ENCODE measurements at regions not wholly inside any gene's neighbourhood (a gene's known extent, or its start where the extent isn't known, plus 50 kb on each side); places are given as distances from the start of the nearest gene placed in this dataset.

DNA sequence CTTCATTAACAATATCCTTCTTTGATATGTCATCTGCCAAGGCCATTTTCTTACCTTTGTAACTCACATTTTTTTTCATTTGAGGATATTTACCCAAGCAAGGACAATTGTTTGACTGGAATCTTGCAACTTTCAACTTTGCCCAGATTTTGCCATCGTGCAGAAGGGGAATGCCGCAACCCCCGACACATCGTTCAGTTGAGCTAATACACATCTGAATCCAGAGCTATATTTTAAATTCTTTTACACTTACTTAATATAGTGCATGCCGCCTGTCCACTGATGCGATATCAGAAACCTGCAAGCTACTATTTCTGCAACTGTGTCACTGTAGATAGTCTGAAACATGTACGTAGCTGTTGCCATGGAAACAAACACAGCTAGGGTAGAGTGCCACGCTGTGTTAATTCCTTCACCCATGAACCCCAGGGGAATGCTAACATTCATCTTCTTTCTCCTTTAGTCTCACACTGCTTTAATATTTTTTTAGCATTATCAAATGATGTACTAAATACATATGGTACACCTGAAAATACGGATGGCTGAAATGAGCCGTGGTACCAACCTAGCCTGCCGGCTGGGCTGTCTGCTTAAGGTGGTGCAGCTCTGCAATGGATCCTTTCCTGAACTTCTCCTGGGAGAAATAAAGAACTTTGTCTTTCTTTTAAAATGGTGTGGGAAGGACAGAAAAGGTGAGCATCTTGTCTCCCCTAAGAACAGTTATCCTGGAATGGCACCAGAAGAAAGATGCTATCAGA, 77.0 kb upstream of the FOXN3 start:
- Histone ChIP-seq H4K20me1 (replicated peaks; ENCODE audit: control insufficient read depth, insufficient read depth, low read length) (no peaks in the 10 kb centered on the region), H2AFZ (ENCODE audit: low read depth, low read length) (no peak overlapping the region), H3K79me2 (ENCODE audit: control insufficient read depth, insufficient read depth, low read length) (no peaks in the 10 kb centered on the region), H3K4me1 (replicated peaks in 1 of 2; ENCODE audit: control insufficient read depth in 2 of 2, insufficient read depth in 2 of 2, low read length in 2 of 2) (no peaks in the 10 kb centered on the region), H3K9ac (ENCODE audit: insufficient read depth in 1 of 2, low read depth in 2 of 2, low read length in 2 of 2) (no peak overlapping the region), H3K27me3 (ENCODE audit: control insufficient read depth in 2 of 2, insufficient read depth in 2 of 2, low read length in 2 of 2) (peaks cover 2 to 16% of the 10 kb centered on the region in 2 experiments; a peak in 3 of 5 replicates), H3K4me3 (no peak overlapping the region), H3K4me2 (ENCODE audit: insufficient read depth, low read length) (no peak overlapping the region), H3K9me3 (replicated peaks; ENCODE audit: control insufficient read depth, insufficient read depth, low read depth, low read length) (no peaks in the 10 kb centered on the region), H3K9me1 (ENCODE audit: control insufficient read depth, insufficient read depth, low read length) (no peaks in the 10 kb centered on the region), H3K36me3 (ENCODE audit: control insufficient read depth, insufficient read depth, low read length) (no peaks in the 10 kb centered on the region), H3K27ac (ENCODE audit: extremely low read depth, low read depth, low read length) (no peak overlapping the region)
- ChIA-PET CTCF (ENCODE audit: low intra/inter-chr PET ratio) (no interaction called here), POLR2A (no interaction called here)
- BruUV-seq (replicated peaks): no TSS peak
- ATAC-seq (no peak), DNase-seq (ENCODE audit: extremely low read depth in 1 of 4, low spot score in 3 of 4) (no peak), FAIRE-seq (no peak)
- in situ Hi-C loops (cut with MboI): no loop called here
- intact Hi-C loops (cut with micrococcal nuclease): no loop called here
- WGBS (ENCODE audit: insufficient coverage, low coverage, missing lambda C conversion rate): 11% methylated on average over 10 of the region's 11 CpGs
- TF ChIP-seq ZNF444 (CRISPR knock-in tag; IDR thresholded peaks at IDR 0.05): no peak
- no peak for TF ChIP-seq MTA2 (IDR thresholded peaks at IDR 0.05; ENCODE audit: low read depth)
- no peak for TF ChIP-seq MYC (IDR thresholded peaks at IDR 0.05; ENCODE audit: low read depth, low read length)
- no peak for TF ChIP-seq MYC (CRISPR knock-in tag; IDR thresholded peaks at IDR 0.05; ENCODE audit: borderline replicate concordance, low read depth)
- TF ChIP-seq ZNF134 (CRISPR knock-in tag; conservative IDR thresholded peaks at IDR 0.05): no peak
- no peak for TF ChIP-seq MCM7 (IDR thresholded peaks at IDR 0.05)
- TF ChIP-seq RFX1 (IDR thresholded peaks at IDR 0.05): peak; percentile 78
- TF ChIP-seq PHF21A (IDR thresholded peaks at IDR 0.05; ENCODE audit: borderline replicate concordance, low read depth): no peak
